HG02943 (cell line): ENCODE measurements at regions not wholly inside any gene's neighbourhood (a gene's known extent, or its start where the extent isn't known, plus 50 kb on each side); places are given as distances from the start of the nearest gene placed in this dataset.

Experiments used
- ATAC-seq: cut with Tn5 transposase; IDR thresholded peaks from one replicate; pipeline ENCODE4 v1.9.1; 2021; ENCODE audit warnings: mild to moderate bottlenecking, low read depth, moderate library complexity; ENCODE audit not compliant: unreplicated experiment

DNA sequence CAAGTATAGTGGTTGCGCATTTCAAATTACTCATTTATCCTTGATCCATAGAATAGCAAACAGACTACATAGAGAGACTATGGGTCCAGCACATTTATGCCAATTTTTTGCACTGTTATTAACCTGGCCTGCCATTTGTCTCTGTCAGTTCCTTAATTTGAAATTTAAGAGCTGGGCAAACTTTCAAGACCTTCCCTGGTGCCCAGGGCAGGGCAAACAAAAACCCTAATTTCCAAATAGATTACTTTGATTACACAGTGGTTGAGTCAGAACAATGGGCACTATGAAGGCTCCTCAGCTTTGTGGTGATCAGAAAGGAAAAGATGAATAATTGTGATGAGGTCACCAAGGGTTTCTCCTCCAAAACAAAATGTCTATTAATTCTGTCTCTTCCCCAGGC is 80.6 kb downstream of the TNFSF18 start:
- ATAC-seq = no peak

DNA sequence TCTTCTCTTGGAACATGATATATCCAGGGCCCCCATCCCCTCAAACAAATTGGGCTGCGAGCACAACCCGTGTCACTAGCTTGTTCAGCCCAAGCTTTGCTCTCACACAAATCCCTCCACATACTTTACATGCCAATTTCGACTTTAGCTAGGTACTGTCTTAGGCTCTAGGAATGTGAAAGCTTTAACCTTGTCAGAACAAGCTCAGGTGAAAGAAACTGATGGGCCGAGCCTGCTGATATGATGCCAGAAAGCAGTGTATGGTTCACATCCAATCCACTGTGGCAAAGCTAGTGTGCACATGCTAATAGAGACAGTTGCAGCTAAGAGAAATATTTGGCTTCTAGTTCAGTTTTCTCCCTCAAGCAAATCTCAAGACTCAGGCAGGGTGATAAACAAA is 79.5 kb downstream of the TNFSF18 start:
- ATAC-seq = no peak

DNA sequence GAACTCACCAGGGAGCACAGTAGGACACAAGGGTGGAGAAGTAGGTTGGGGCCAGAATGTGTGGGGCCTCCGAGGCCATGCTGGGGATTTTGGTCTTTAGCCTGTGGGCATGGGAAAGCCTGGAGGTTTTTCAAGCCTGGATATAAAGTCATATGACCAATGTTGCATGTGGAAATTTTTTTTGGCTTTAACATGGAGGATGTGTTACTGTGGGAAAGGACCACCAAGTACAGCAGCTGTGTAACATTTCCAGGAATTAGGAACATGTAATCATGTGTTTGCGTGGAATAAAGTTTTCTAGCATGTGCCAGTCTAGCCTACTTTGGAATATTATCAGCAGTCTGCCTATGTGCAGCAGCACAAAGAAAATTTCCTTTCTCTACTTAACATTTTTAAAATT is 78.5 kb downstream of the TNFSF18 start:
- ATAC-seq = no peak

DNA sequence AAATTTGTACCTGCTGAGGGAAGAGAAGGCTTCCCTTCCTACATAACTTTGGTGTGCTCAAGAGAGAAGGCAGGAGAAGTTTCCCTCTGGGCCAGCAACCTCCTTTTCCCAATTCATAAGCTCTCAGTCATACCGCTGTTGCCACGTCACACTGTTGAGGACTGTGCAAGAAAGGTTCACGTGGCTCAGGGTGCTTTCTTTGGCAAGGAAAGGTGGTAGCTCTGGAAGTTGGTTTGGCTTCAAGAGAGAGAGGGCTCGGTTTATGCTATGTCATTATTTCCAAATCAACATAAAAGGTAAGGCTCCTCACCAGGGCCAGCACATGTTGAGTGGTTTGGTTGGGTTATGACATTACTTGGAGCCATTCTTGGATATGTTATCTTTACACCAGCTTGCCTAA is 77.3 kb downstream of the TNFSF18 start:
- no peak for ATAC-seq

DNA sequence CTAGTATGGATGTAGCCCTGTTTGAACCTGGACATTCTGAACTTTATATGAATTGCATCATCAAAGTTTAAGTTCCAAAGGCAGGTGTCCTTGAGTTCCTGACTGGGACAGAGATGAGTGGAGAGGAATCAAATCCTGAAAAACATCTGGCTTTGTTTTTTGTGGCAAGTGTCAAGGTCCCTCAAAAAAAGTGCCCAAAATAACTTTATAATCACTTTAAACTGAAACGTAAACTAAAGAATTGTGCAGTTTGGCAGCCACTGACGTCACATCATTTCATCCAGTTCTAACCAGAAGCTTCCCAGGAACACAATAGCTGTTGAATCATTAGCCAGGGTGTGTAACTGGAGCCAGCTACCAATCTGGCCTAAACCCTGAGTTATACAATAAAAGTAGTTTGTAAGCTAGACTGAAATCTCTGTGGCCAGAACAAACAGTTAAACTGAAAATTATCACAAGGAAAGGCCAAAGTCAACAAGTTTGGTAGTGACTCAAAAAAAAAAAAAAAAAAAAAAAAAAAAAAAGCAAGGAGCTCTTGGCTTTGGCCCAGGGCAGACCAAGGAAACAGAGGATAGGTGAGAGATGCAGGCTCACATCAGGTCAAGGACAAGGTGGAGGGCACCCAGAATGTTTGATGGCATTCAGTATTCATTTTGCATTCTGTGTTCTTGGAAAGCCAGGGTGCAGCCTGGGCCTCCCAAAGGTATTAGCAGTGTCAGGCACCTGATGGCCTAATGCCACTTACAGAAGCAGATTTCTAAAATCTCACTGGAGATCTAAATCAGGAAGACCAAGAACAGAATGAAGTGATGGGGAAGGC is 74.3 kb downstream of the TNFSF18 start:
- no peak for ATAC-seq

DNA sequence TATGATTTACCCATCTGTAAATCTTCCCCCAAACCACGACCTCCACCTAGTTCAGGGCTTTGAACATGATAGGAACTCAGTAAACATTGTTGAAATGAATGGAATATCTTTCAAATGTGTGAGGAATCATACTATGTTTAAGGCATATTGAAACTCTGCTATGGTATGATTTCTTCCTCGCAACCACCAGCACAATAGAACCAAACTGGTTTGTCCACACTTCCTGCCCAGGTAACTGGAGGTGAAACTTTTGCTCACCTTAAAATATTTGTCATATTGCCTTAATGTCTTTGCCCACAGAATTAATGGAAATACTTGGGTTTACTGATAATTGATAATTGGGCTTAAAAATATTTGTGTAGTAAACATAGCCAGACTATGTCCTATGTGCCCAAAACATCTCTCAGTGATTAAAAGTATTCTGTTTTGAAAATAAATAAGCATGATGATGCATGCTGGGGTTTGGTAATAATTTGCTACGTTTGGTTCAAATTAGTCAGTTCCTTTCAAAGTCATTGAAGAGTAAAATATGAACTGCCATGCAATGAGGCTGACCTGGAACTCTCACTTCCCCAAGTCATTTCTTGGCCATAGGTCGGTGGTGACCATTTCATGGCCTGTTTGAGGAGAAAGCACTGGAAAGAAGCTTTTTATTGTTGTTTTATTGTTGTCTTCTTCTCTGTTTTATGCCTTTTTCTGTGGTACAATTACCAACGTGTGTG is 73.3 kb downstream of the TNFSF18 start:
- ATAC-seq = no peak

DNA sequence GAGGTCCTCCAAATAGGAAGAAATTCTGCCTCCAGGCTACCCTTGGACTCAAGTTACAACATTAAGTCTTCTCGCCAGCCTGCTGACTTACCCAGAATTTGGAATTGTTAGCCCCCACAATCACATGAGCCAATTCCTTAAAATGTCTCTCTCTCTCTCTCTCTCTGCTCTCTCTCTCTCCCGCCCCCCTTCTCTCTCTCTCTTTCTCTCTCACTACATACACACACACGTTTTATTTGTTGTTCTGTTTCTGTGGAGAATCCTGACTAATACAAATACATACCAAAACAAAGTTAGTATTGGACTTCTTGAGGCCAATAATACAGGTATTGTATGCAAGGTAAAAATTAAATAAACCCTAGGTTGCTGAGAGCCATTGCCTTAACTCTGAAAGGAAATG is 72.1 kb downstream of the TNFSF18 start:
- ATAC-seq = no peak

DNA sequence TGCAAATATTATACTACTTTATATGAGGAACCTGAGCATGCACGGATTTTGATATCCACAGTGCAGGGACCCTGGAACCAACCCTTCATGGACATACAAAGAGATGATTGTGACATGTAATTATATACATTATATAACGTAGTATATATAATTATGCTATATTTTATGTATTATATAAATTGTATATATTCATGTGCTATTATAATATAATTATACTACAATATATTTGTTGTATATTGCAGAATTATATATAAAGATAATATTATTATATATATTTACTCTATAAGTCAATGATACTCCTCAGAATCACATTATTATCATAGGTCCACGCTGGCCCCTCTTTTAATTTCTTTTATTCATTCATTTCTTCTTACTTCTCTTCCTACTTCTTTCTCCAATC is 70.9 kb downstream of the TNFSF18 start:
- no peak for ATAC-seq

DNA sequence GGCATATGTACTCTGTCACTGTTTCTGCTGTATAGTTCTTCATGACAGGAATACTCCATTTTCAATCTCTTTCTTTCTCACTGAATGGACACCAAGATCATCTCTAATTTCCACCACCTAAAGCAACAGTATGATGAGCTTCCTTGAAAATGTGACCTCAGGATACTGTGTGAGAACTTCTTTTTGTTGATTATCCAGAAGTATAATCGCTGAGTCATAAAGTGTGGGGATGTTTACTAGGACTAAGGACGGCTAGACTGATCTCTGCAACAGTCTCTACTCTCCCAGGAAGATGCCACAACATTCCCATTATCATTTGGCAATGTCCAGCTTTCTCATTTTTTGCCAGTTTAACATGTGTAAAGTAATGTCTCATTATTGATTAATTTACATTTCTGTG is 70.3 kb downstream of the TNFSF18 start:
- ATAC-seq = no peak

DNA sequence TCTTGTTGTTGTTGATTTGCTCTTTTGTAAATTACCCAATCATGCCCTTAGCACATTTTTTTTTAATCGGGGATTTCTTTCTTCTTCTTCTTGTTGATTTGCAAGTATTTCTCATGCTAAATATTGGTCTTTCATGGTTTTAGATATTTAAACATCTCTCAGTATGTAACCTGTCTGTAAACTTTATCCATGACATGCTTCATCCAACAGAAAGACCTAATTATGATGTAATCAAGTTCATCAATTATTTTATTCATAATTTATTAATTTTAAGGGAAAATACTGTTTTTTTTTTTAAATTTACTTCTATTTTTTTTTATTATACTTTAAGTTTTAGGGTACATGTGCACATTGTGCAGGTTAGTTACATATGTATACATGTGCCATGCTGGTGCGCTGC is 69.8 kb downstream of the TNFSF18 start:
- ATAC-seq = no peak
